ENCODE measurements at regions not wholly inside any gene's neighbourhood (a gene's known extent, or its start where the extent isn't known, plus 50 kb on each side); places are given as distances from the start of the nearest gene placed in this dataset.

GRCh38 chr10:111390813-111391563 lies 314.2 kb downstream of the ADRA2A start:
- no peak overlapping the region for H3K27ac Mint-ChIP-seq
- ATAC-seq (no peak), DNase-seq (no peak)
- H3K9me3 Mint-ChIP-seq, result peaks cover 2% of the 10 kb centered on the region in 2 donors
- Histone ChIP-seq H3K27me3 (ENCODE audit: control insufficient read depth, insufficient read depth, low read length) (no peaks in the 10 kb centered on the region), H3K4me1 (ENCODE audit: control insufficient read depth, insufficient read depth, low read length) (no peaks in the 10 kb centered on the region), H3K27ac (ENCODE audit: low read length) (no peak overlapping the region), H3K9me3 (ENCODE audit: control insufficient read depth, insufficient read depth, low read length) (no peaks in the 10 kb centered on the region), H3K36me3 (ENCODE audit: control insufficient read depth, insufficient read depth, low read length) (no peaks in the 10 kb centered on the region), H3K4me3 (ENCODE audit: low read length) (no peak overlapping the region)
- no peaks in the 10 kb centered on the region for H3K4me1 Mint-ChIP-seq
- no peaks in the 10 kb centered on the region for H3K36me3 Mint-ChIP-seq
- peaks cover 0 to 3% of the 10 kb centered on the region in 2 donors for H3K27me3 Mint-ChIP-seq (ENCODE audit: low read depth in 2 of 2)
- TF ChIP-seq CTCF (IDR thresholded peaks at IDR 0.05), result no peak
- intact Hi-C loops (cut with micrococcal nuclease), result no loop called here
- 85% methylated on average over 3 of the region's 5 CpGs for WGBS (ENCODE audit: insufficient coverage)
- no peak overlapping the region for H3K4me3 Mint-ChIP-seq

GRCh38 chr10:111392159-111392558 lies 315.3 kb downstream of the ADRA2A start:
- no peak overlapping the region for H3K4me3 Mint-ChIP-seq
- Histone ChIP-seq H3K4me3 (ENCODE audit: low read length) (no peak overlapping the region), H3K4me1 (ENCODE audit: control insufficient read depth, insufficient read depth, low read length) (no peaks in the 10 kb centered on the region), H3K27ac (ENCODE audit: low read length) (no peak overlapping the region), H3K9me3 (ENCODE audit: control insufficient read depth, insufficient read depth, low read length) (no peaks in the 10 kb centered on the region), H3K36me3 (ENCODE audit: control insufficient read depth, insufficient read depth, low read length) (no peaks in the 10 kb centered on the region), H3K27me3 (ENCODE audit: control insufficient read depth, insufficient read depth, low read length) (no peaks in the 10 kb centered on the region)
- no peak for ATAC-seq
- no peak for DNase-seq
- intact Hi-C loops (cut with micrococcal nuclease), result no loop called here
- no peak overlapping the region for H3K27ac Mint-ChIP-seq
- TF ChIP-seq CTCF (IDR thresholded peaks at IDR 0.05), result no peak
- H3K27me3 Mint-ChIP-seq (ENCODE audit: low read depth in 2 of 2), result no peaks in the 10 kb centered on the region
- H3K4me1 Mint-ChIP-seq, result no peaks in the 10 kb centered on the region
- no peaks in the 10 kb centered on the region for H3K36me3 Mint-ChIP-seq
- no peaks in the 10 kb centered on the region for H3K9me3 Mint-ChIP-seq
- 70% methylated on average over 2 of the region's 2 CpGs for WGBS (ENCODE audit: insufficient coverage)

- H3K9me3 ChIP-seq (ENCODE audit: control insufficient read depth, insufficient read depth, low read length), result no peaks in the 10 kb centered on the region
- H3K27ac Mint-ChIP-seq, result no peak overlapping the region
- no peaks in the 10 kb centered on the region for H3K27me3 Mint-ChIP-seq (ENCODE audit: low read depth in 2 of 2)
- no peaks in the 10 kb centered on the region for H3K4me1 ChIP-seq (ENCODE audit: control insufficient read depth, insufficient read depth, low read length)
- no peaks in the 10 kb centered on the region for H3K36me3 Mint-ChIP-seq
- no peak for DNase-seq
- 0% methylated on average over 1 of the region's 1 CpG for WGBS (ENCODE audit: insufficient coverage)
- no peak overlapping the region for H3K4me3 Mint-ChIP-seq
- intact Hi-C loops (cut with micrococcal nuclease), result no loop called here
- H3K4me1 Mint-ChIP-seq, result no peaks in the 10 kb centered on the region
- no peaks in the 10 kb centered on the region for H3K27me3 ChIP-seq (ENCODE audit: control insufficient read depth, insufficient read depth, low read length)
- ATAC-seq, result no peak
- H3K36me3 ChIP-seq (ENCODE audit: control insufficient read depth, insufficient read depth, low read length), result no peaks in the 10 kb centered on the region
- no peak overlapping the region for H3K4me3 ChIP-seq (ENCODE audit: low read length)
- TF ChIP-seq CTCF (IDR thresholded peaks at IDR 0.05), result no peak
- no peaks in the 10 kb centered on the region for H3K9me3 Mint-ChIP-seq
- H3K27ac ChIP-seq (ENCODE audit: low read length), result no peak overlapping the region
Observed at GRCh38 chr10:111392910-111393309, 316.1 kb downstream of the ADRA2A start.

- no peak for TF ChIP-seq CTCF (IDR thresholded peaks at IDR 0.05)
- Mint-ChIP-seq H3K36me3 (no peaks in the 10 kb centered on the region), H3K4me3 (no peak overlapping the region), H3K27ac (no peak overlapping the region), H3K27me3 (ENCODE audit: low read depth in 2 of 2) (no peaks in the 10 kb centered on the region), H3K4me1 (no peaks in the 10 kb centered on the region), H3K9me3 (peaks cover 2 to 3% of the 10 kb centered on the region in 2 donors)
- DNase-seq, result no peak
- intact Hi-C loops (cut with micrococcal nuclease), result no loop called here
- no peaks in the 10 kb centered on the region for H3K27me3 ChIP-seq (ENCODE audit: control insufficient read depth, insufficient read depth, low read length)
- ATAC-seq, result no peak
- WGBS (ENCODE audit: insufficient coverage), result 84% methylated on average over 3 of the region's 3 CpGs
- no peaks in the 10 kb centered on the region for H3K9me3 ChIP-seq (ENCODE audit: control insufficient read depth, insufficient read depth, low read length)
- no peak overlapping the region for H3K4me3 ChIP-seq (ENCODE audit: low read length)
- H3K4me1 ChIP-seq (ENCODE audit: control insufficient read depth, insufficient read depth, low read length), result no peaks in the 10 kb centered on the region
- no peak overlapping the region for H3K27ac ChIP-seq (ENCODE audit: low read length)
- no peaks in the 10 kb centered on the region for H3K36me3 ChIP-seq (ENCODE audit: control insufficient read depth, insufficient read depth, low read length)
Observed at GRCh38 chr10:111410740-111411139, 333.9 kb downstream of the ADRA2A start.
